A549 (cell line): ENCODE measurements at regions not wholly inside any gene's neighbourhood (a gene's known extent, or its start where the extent isn't known, plus 50 kb on each side); places are given as distances from the start of the nearest gene placed in this dataset.

ENCODE experiments used
- CTCF ChIP-seq: fragments of >200 bp; sonication (Bioruptor Twin); formaldehyde crosslinking; IDR thresholded peaks from 3 replicates; pipeline ENCODE4 v1.5.1; 2016
- ELK1 ChIP-seq: fragments of 150-350 bp; IDR thresholded peaks from 2 replicates; pipeline ENCODE4 v1.6.1; 2014; ENCODE audit warnings: low read depth, mild to moderate bottlenecking, low read length
- NFE2L2 ChIP-seq: fragments of 150-350 bp; conservative IDR thresholded peaks from 2 replicates; pipeline ENCODE4 v1.6.1; 2014; ENCODE audit warnings: low read length
- PHF8 ChIP-seq: fragments of 200-600 bp; sonication (generic); IDR thresholded peaks from 2 replicates; pipeline ENCODE4 v1.6.1; 2016; ENCODE audit warnings: low read depth, mild to moderate bottlenecking, antibody characterized with exemption, moderate library complexity, borderline replicate concordance
- POLR2A ChIP-seq: IDR thresholded peaks from 2 replicates; pipeline ENCODE4 v1.6.1; 2012; ENCODE audit warnings: mild to moderate bottlenecking, low read length
- SMC3 ChIP-seq: fragments of >200 bp; sonication (Bioruptor Twin); formaldehyde crosslinking; IDR thresholded peaks from 3 replicates; pipeline ENCODE4 v1.6.1; 2018; ENCODE audit warnings: inconsistent platforms
- TF ChIP-seq, protein P1 (sequence below): fragments of 200-600 bp; sonication (generic); IDR thresholded peaks from 2 replicates; pipeline ENCODE4 v1.6.1; 2016; ENCODE audit warnings: antibody characterized with exemption, mild to moderate bottlenecking, moderate library complexity
- TF ChIP-seq, protein P2 (sequence below): IDR thresholded peaks from 2 replicates; pipeline ENCODE4 v1.6.1; 2012

DNA sequence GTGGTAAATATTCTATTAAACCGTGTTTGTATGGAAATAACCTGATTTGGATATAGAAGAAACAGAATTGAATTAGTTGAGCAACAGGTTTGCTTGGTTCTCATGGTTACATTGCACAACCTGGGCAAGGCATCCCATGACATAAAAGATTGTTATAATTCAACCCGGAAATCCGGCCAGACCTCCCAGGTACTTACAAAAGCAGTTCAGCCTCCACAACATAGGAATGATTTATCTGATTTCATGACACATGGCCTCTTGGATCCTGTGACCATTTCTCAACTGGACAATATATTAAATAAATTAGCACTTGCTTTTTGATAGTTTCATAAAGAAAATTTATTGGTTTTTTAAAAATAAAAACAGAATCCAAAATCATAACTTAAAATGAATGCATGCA lies 55.1 kb upstream of the PTPN12 start:
- TF ChIP-seq POLR2A = no peak
- TF ChIP-seq, protein P1, sequence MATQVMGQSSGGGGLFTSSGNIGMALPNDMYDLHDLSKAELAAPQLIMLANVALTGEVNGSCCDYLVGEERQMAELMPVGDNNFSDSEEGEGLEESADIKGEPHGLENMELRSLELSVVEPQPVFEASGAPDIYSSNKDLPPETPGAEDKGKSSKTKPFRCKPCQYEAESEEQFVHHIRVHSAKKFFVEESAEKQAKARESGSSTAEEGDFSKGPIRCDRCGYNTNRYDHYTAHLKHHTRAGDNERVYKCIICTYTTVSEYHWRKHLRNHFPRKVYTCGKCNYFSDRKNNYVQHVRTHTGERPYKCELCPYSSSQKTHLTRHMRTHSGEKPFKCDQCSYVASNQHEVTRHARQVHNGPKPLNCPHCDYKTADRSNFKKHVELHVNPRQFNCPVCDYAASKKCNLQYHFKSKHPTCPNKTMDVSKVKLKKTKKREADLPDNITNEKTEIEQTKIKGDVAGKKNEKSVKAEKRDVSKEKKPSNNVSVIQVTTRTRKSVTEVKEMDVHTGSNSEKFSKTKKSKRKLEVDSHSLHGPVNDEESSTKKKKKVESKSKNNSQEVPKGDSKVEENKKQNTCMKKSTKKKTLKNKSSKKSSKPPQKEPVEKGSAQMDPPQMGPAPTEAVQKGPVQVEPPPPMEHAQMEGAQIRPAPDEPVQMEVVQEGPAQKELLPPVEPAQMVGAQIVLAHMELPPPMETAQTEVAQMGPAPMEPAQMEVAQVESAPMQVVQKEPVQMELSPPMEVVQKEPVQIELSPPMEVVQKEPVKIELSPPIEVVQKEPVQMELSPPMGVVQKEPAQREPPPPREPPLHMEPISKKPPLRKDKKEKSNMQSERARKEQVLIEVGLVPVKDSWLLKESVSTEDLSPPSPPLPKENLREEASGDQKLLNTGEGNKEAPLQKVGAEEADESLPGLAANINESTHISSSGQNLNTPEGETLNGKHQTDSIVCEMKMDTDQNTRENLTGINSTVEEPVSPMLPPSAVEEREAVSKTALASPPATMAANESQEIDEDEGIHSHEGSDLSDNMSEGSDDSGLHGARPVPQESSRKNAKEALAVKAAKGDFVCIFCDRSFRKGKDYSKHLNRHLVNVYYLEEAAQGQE = no peak
- TF ChIP-seq, protein P2, sequence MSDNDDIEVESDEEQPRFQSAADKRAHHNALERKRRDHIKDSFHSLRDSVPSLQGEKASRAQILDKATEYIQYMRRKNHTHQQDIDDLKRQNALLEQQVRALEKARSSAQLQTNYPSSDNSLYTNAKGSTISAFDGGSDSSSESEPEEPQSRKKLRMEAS = no peak
- no peak for TF ChIP-seq CTCF
- no peak for TF ChIP-seq ELK1
- TF ChIP-seq SMC3 = peak; percentile 36; the same call in 2 of the 3 replicates
- TF ChIP-seq NFE2L2 = no peak
- TF ChIP-seq PHF8 = no peak
